Ecto neural progenitor cell (in vitro differentiated cells): ENCODE measurements at regions not wholly inside any gene's neighbourhood (a gene's known extent, or its start where the extent isn't known, plus 50 kb on each side); places are given as distances from the start of the nearest gene placed in this dataset.

Experiments
- DNase-seq: peaks from one replicate; pipeline ENCODE4 v3.0.0-alpha.2; 2018; ENCODE audit warnings: low spot score

DNA sequence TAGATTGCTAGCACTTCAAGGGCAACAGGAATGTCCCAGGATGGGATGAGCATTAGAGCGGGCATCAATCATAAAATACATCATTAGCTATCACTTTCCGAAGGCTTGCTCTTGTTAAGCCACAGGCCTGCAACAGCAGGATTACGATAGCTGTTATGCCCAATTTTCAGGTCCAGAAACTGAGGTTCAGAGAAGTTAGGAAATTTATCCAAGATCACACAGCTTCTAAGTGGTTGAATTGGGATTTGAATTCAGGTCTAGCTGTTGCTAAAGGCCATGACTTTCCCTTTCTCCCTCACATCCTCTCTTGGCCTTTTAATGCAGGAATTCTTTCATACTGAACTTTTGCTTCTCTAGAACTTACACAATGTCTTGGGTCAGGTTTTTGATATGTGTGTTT is 119.4 kb upstream of the ERCC6L2 start:
- no peak for DNase-seq

- DNase-seq, result no peak
These were observed 120.1 kb upstream of the ERCC6L2 start for GRCh38 chr9:95755421-95755730.

DNA sequence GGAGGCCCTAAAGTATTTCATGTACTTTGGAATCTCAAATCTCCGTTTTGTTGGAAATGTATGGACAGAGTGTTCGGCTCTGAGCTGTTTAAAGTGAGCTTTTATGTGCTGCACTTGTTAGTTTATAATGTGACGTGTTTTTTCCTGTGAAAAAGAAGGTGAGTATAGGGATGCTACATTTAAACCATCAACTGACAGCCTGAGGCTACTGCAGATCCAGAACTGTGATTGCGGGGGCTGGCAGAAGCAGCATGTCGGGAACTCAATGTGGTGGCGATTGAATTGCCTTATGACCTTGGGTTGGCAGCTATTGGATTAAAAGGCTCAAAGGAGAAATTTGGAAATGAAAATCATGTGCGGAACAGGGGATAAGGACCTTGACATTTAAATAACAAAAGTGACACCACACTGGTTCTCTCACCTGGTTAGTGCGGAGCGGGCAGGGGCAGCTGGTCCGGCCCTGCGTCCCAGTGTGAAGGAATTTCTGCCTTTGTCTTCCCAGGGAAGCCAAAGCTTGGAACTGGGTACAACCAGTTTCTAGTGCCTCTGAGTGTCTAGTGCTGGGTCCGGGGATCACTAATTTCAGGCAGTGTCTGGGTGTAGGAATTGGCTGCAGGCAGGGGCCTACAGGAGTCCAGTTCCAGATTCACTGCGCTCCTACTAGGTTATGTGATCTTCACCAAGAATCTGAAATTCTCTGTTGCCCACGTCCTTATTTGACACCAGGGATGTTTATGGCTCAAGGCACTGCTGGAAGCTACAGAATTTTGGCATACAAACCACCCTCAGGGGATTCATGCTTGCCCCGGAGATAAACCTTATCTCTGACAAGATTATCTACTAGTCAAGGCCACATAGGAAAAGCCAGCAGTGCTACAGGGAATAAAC is 120.7 kb upstream of the ERCC6L2 start:
- DNase-seq, result no peak

DNA sequence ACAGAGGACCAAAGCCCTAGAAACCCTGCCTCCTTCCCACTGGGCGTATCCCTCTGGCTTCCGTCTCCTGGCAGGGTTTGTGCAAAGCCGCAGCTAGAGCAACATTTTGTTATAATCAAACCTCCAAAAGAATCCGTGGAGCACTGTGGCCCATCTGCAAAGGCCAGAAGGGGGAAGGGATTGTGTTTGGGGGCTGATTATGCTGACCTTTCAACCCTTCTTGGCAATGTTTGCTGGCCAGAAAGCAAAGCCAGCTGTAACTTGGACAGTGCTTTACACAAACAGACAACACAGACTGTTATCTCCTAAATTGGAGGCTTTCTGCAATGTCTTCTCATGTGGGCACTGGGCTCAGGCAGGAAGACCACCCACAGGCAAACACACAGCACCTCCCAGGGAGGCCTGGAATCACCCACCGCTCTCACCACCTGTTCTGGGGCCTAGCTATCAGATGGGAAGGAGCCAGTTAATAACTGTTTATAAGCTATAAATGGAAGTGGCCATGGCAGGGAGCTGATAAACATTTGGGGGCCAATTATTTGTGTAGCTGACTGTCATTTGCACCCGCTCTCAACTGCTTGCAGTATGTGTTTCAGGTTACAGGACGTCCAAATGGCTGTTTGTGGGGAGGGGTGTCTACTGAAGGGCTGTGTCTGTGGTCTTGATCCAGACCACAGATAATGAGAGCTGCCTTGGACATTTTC is 121.6 kb upstream of the ERCC6L2 start:
- DNase-seq, result no peak

- DNase-seq, result no peak
These were observed 123.3 kb upstream of the ERCC6L2 start for GRCh38 chr9:95752129-95752731.

DNA sequence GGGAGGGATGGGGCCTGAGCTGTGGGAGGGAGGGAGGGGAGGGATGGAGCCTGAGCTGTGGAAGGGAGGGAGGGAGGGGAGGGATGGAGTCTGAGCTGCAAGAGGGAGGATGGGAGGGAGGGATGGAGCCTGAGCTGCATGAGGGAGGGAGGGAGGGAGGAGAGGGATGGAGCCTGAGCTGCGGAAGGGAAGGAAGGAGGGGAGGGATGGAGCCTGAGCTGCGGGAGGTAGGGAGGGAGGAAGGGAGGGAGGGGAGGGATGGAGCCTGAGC is 124.0 kb upstream of the ERCC6L2 start:
- DNase-seq, result no peak

GRCh38 chr9:95750725-95751519 is 124.6 kb upstream of the ERCC6L2 start:
- no peak for DNase-seq

DNA sequence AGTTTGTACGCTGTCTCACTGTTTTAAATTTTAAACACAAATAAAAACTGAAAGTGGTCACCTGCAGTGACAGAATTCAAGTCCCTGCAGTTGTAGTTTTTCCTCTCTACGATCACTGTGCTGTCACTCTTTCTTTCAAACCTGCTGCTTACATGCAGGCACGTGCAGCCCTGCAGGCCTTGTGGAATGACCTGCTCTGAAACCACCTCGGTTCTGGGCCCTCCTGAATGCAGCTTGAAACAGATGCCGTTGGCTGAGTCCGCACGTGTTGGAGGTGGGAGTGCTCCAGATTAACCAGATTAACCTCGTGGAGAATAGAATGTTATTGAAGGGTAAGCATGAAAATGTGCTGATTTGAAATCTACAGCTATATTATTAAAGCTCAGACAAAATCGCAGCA is 126.0 kb upstream of the ERCC6L2 start:
- no peak for DNase-seq

DNA sequence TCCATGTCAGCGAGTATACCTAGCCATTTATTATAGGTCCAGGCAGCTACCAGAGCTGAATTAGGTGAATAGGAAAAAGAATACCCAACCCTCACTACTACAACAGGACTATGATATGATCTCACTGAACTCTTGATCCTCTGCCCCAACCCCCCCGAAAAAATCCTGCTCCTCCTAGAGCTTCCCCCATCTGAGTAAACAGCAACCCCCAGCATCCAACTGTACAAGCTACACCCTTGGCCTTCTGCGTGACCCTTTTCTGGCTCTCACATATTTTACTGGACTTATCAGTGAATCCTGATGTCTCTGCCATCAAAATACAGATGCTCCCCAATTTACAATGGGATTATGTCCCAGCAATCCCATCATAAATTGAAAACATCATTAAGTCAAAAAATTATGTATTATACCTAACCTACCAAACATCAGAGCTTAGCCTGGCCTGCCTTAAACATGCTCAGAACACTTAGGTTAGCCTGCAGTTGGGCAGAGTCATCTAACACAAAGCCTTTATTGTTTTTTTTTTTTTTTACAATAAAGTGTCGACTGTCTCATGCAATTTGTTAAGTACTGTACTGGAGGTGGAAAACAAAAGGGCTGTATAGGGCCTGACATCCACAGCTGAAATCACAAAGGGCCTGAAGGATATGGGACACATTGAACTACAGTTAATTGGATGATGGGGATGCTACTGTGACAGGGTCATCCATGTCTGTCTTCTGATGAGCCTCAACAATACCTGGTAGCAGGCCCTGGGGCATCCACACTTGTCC is 128.9 kb upstream of the ERCC6L2 start:
- no peak for DNase-seq

DNA sequence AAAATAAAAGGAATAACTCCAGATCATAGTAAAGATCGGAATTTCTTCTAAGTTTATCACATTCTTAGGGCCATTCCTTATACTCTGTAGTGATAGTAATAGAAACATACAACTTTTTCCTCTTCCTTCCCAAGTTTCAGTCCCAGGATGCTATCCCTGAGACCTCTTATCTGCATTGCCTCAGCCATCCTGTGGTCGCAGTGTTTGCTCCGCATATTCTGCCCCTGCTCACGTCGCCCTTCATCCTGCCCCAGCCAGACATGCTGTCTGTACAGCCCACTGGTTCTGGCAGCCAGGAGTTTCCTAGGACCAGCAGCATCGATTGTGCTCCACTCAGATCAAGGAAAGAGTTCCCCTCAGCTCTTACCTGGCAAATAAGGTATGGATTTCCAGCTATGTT is 132.7 kb upstream of the ERCC6L2 start:
- no peak for DNase-seq

DNA sequence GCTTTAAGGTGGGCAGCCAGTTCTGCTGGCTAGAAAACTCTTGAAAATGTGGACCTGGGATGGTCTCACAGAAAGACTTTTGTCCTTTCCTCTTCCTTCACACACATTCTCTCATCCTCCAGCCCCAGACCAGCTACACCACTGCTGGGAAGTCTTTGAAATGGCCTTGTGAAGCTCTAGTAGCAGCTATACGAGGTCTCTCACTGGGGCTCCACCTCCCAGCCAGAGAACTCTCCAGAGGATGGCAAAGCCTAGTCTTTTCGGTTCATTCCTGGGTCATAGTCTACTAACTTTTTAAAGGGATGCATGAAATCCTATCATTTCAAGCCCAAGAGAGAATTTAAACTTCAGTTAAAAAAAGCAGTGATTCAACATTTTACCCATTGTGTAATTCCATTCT is 133.9 kb upstream of the ERCC6L2 start:
- no peak for DNase-seq

DNA sequence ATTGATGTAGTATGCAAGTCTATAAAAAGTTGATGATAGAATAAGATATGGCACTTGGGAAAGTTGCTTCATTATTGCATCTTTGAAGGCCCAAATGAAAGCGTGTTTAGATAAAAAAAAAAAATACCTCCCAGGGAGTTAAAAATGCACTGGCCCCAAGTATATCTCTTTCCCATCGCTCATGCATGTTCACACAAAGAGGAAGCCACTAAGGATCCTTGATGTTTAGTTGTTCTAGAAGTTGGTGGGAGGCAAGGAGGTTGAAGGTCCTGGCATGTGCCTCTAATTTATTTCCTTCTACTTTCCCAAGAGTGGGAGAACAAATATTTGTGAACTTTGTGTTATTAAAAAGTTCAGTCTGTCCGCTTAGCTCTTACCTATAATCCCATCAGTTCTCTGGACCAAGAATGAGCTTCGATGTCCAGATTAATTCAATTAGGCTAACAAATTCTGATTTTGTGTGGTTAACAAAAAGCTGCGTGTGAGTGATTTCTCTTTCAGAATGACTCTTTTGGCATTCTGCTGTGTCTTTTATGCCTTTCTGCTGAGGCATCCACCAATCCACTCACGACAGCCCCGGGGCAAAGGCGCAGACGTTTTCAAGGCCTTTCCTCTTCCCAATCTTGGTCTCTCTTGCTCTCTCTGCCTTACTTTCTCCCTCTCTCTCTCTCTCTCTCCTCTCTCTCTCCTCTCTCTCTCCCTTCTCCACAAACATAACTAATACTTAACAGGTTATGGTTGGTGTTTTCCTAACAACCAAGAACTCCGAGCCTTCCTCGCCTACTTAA is 135.1 kb upstream of the ERCC6L2 start:
- no peak for DNase-seq

GRCh38 chr9:95738438-95738837 is 137.1 kb upstream of the ERCC6L2 start:
- DNase-seq, result no peak

DNA sequence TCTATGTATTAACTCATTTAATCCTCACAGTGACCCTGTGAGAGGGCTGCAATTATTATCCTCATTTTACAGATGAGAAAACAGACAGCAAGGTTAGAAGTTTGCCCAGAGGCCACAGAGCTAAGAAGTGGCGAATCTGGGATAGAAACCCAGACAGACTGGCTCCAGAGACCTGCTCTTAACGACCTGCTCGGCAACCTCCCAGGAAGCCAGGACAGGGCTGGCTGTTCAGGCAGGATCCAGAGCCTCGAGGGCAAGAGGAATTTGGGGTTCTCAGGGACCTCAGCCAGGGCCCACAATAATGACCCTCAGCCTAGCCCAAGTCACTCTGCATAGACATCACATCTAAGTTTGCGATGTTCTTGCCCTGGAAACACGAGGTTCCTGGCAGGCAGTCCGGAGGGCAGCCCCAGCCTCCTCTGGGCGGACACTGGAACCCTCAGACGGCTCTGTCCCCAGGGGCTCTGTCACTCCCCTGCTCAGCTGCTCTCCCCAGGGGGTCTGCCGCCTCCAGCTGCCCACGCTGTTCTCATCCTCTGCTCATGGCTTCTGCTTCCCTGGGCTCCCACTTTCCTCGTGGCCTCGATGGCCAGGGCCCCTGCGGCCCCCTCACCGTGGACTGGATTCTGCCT is 138.5 kb upstream of the ERCC6L2 start:
- DNase-seq, result no peak

GRCh38 chr9:95736370-95736769 is 139.1 kb upstream of the ERCC6L2 start:
- no peak for DNase-seq

GRCh38 chr9:95735701-95736100 is 139.8 kb upstream of the ERCC6L2 start:
- DNase-seq, result no peak

DNA sequence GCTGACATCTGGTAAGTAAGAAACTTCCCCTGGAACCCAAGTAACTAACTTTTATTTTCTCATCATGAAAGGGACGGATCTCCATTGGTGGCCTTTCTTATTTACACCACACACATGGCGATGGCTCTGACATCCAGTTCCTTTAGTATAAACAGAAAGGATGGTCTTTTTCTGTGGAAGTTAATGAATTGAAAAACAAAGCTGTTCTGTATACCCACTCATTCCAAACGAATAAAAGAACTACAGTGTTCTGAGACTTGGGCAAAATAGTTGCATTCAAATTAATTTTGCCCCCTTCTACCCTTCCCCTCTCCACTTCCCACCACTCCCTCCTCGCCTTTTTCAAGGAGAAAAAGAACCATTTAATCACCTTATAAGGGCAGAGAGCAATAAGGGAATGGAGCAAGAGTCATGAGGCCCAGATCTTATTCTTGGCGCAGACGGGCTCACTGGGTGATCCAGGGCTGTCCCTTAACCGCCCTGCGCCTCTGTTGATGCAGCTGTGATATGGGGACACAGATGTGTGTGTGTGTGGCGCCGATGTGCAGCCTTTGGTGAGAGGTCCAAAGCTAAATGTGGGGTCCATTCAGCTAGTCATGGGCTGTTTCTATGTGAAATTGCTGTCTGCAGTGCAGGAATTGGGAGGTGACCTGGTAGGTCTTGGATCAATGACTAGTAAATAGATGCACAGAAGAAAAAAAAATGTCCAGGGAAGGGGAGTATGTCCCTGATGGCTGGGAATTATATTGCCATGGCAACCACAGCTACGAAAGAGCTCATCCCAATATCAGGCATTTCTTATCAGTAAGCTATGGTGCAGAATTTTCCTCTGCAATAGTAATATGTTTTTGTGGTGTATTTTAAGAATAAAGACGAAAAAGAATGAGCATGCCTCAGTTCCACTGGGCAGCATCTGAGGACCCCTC is 141.5 kb upstream of the ERCC6L2 start:
- no peak for DNase-seq

GRCh38 chr9:95732802-95733688 is 142.4 kb upstream of the ERCC6L2 start:
- DNase-seq, result no peak

GRCh38 chr9:95731876-95732275 is 143.6 kb upstream of the ERCC6L2 start:
- DNase-seq, result no peak
